Lung (tissue), 11 donors: ENCODE measurements at regions not wholly inside any gene's neighbourhood (a gene's known extent, or its start where the extent isn't known, plus 50 kb on each side); places are given as distances from the start of the nearest gene placed in this dataset.

Experiments used
- ATAC-seq: fragments of 200-7000 bp; cut with Tn5 transposase; one replicate; pipeline ENCODE4 v1.9.1; 2020; ENCODE audit warnings: moderate number of reproducible peaks; ENCODE audit not compliant: insufficient read depth, low FRiP score
- DNase-seq, 3 donors: peaks; one replicate each; pipeline ENCODE4 v3.0.0-alpha.2; 2013 to 2017
- H3K27ac ChIP-seq, 2 donors: one replicate each; pipeline ENCODE4 v1.5.1; 2013; ENCODE audit warnings: mild to moderate bottlenecking in 2 of 2, moderate library complexity in 2 of 2, control low read depth in 1 of 2, inconsistent platforms in 1 of 2, low read depth in 1 of 2, low read length in 1 of 2
- H3K27me3 ChIP-seq, 3 donors: one replicate each; pipeline ENCODE4 v1.5.1; 2013; ENCODE audit warnings: low read length in 2 of 3; ENCODE audit not compliant: control insufficient read depth in 3 of 3, insufficient read depth in 3 of 3
- H3K36me3 ChIP-seq, 4 donors: one replicate each; pipeline ENCODE4 v1.5.1; 2013; ENCODE audit warnings: low read length in 4 of 4, mild to moderate bottlenecking in 1 of 4, moderate library complexity in 1 of 4; ENCODE audit not compliant: control insufficient read depth in 4 of 4, insufficient read depth in 4 of 4
- H3K4me1 ChIP-seq, 5 donors: one replicate each; pipeline ENCODE4 v1.5.1; 2013; ENCODE audit warnings: low read length in 5 of 5, mild to moderate bottlenecking in 2 of 5, moderate library complexity in 1 of 5; ENCODE audit not compliant: control insufficient read depth in 5 of 5, insufficient read depth in 5 of 5
- H3K4me3 ChIP-seq: one replicate; pipeline ENCODE4 v1.5.1; 2013; ENCODE audit warnings: mild to moderate bottlenecking, control low read depth, moderate library complexity
- H3K9ac ChIP-seq, 2 donors: one replicate each; pipeline ENCODE4 v1.5.1; 2013; ENCODE audit warnings: low read length in 2 of 2, control low read depth in 1 of 2; ENCODE audit not compliant: insufficient read depth in 1 of 2
- H3K9me3 ChIP-seq, 4 donors: one replicate each; pipeline ENCODE4 v1.5.1; 2013; ENCODE audit warnings: low read length in 3 of 4, mild to moderate bottlenecking in 1 of 4, moderate library complexity in 1 of 4; ENCODE audit not compliant: control insufficient read depth in 4 of 4, insufficient read depth in 3 of 4
- CTCF ChIP-seq: IDR thresholded peaks from 2 replicates; pipeline ENCODE4 v1.5.1; 2012; ENCODE audit warnings: mild to moderate bottlenecking; ENCODE audit errors: control extremely low read depth, extremely low read depth
- WGBS, 2 donors: extraction: QIAGEN DNeasy Blood & Tissue Kit; methylation state at CpG; one replicate each; pipeline ENCODE4 v1.1.7; 2013; 5-methylcytosine and 5-hydroxymethylcytosine counted together
- donor health status: control.
- donor health status: control.
- donor health status: Bipolar disorder and iron deficiency.
- donor health status: healthy.
- donor health status: DM: yes; HTN: yes; CAD: no.

GRCh38 chr1:172948457-172948856 lies 102.3 kb downstream of the TNFSF18 start:
- Histone ChIP-seq H3K4me1 (peaks cover 0 to 32% (median 4%) of the 10 kb centered on the region in 5 donors), H3K9ac (no peak overlapping the region), H3K9me3 (no peaks in the 10 kb centered on the region), H3K27ac (no peak overlapping the region), H3K27me3 (no peaks in the 10 kb centered on the region), H3K4me3 (no peak overlapping the region), H3K36me3 (no peaks in the 10 kb centered on the region)
- no peak for TF ChIP-seq CTCF
- DNase-seq (no peak), ATAC-seq (no peak)
- WGBS, 2 donors = 86 to 100% methylated on average over 1 of the region's 1 CpG

GRCh38 chr1:172949096-172949495 lies 101.6 kb downstream of the TNFSF18 start:
- WGBS, 2 donors = 69 to 70% methylated on average over 4 of the region's 4 CpGs
- no peaks in the 10 kb centered on the region for H3K27me3 ChIP-seq
- H3K9me3 ChIP-seq = no peaks in the 10 kb centered on the region
- H3K4me1 ChIP-seq = peaks cover 0 to 32% (median 4%) of the 10 kb centered on the region in 5 donors
- no peak overlapping the region for H3K4me3 ChIP-seq
- H3K9ac ChIP-seq = no peak overlapping the region
- TF ChIP-seq CTCF = no peak
- ATAC-seq (no peak), DNase-seq (no peak)
- H3K27ac ChIP-seq = no peak overlapping the region
- H3K36me3 ChIP-seq = no peaks in the 10 kb centered on the region

GRCh38 chr1:172950528-172950927 lies 100.2 kb downstream of the TNFSF18 start:
- peaks cover 0 to 32% (median 4%) of the 10 kb centered on the region in 5 donors for H3K4me1 ChIP-seq
- 86 to 88% methylated on average over 2 of the region's 2 CpGs for WGBS, 2 donors
- TF ChIP-seq CTCF = no peak
- H3K27me3 ChIP-seq = no peaks in the 10 kb centered on the region
- H3K27ac ChIP-seq = no peak overlapping the region
- no peak overlapping the region for H3K4me3 ChIP-seq
- no peak for DNase-seq
- no peak overlapping the region for H3K9ac ChIP-seq
- H3K36me3 ChIP-seq = no peaks in the 10 kb centered on the region
- no peaks in the 10 kb centered on the region for H3K9me3 ChIP-seq
- no peak for ATAC-seq

- no peak overlapping the region for H3K4me3 ChIP-seq
- no peaks in the 10 kb centered on the region for H3K27me3 ChIP-seq
- 67 to 75% methylated on average over 3 of the region's 3 CpGs for WGBS, 2 donors
- H3K36me3 ChIP-seq = no peaks in the 10 kb centered on the region
- H3K9ac ChIP-seq = no peak overlapping the region
- H3K9me3 ChIP-seq = no peaks in the 10 kb centered on the region
- DNase-seq (peak; percentile 84 to 95 (median 94)), ATAC-seq (no peak)
- H3K27ac ChIP-seq = no peak overlapping the region
- peaks cover 0 to 32% (median 4%) of the 10 kb centered on the region in 5 donors for H3K4me1 ChIP-seq
- TF ChIP-seq CTCF = no peak
Observed at GRCh38 chr1:172951730-172952365, 98.9 kb downstream of the TNFSF18 start.
